ENCODE measurements at regions not wholly inside any gene's neighbourhood (a gene's known extent, or its start where the extent isn't known, plus 50 kb on each side); places are given as distances from the start of the nearest gene placed in this dataset.

DNA sequence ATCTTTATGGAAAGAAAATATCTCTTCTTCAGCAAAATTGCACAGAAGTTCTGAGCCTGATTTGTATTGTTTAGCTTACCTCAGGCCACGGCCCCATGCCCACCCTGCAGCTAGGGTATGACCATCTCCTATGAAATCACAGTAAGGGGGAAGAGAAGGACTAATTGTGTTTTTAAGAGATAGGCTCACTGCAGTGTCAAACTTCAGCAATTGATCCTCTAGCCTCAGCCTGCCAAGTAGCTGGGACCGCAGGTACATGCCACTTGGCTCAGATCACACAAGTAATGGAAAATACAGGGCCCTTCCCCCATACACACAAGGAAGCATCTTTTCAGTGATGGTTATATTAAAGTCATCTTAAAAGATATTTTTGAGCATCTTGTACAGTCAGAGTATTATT is 60.0 kb downstream of the DMAC1 start:
- TF ChIP-seq, protein P1, sequence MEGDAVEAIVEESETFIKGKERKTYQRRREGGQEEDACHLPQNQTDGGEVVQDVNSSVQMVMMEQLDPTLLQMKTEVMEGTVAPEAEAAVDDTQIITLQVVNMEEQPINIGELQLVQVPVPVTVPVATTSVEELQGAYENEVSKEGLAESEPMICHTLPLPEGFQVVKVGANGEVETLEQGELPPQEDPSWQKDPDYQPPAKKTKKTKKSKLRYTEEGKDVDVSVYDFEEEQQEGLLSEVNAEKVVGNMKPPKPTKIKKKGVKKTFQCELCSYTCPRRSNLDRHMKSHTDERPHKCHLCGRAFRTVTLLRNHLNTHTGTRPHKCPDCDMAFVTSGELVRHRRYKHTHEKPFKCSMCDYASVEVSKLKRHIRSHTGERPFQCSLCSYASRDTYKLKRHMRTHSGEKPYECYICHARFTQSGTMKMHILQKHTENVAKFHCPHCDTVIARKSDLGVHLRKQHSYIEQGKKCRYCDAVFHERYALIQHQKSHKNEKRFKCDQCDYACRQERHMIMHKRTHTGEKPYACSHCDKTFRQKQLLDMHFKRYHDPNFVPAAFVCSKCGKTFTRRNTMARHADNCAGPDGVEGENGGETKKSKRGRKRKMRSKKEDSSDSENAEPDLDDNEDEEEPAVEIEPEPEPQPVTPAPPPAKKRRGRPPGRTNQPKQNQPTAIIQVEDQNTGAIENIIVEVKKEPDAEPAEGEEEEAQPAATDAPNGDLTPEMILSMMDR (conservative IDR thresholded peaks at IDR 0.05 in 1 of 2, IDR thresholded peaks at IDR 0.05 in 1 of 2; ENCODE audit: low read depth in 1 of 2, low read length in 2 of 2): no peak
- TF ChIP-seq EZH2 (IDR thresholded peaks at IDR 0.05; ENCODE audit: low read length, missing control alignments): no peak
- Histone ChIP-seq H3K4me2 (ENCODE audit: extremely low read depth, insufficient read depth, low read length) (no peak overlapping the region), H4K20me1 (ENCODE audit: control insufficient read depth, extremely low read depth, insufficient read depth, low read length) (no peaks in the 10 kb centered on the region), H3K79me2 (ENCODE audit: control insufficient read depth, insufficient read depth, low read length) (no peaks in the 10 kb centered on the region), H3K4me3 (replicated peaks in 1 of 4; ENCODE audit: control extremely low read depth in 1 of 4, insufficient read depth in 1 of 4, low read depth in 3 of 4, low read length in 4 of 4) (no peak overlapping the region), H3K27me3 (ENCODE audit: control insufficient read depth, insufficient read depth, low read length) (no peaks in the 10 kb centered on the region), H3K9ac (ENCODE audit: insufficient read depth, low read length) (no peak overlapping the region), H3K27ac (ENCODE audit: insufficient read depth, low read length) (no peak overlapping the region), H3K36me3 (ENCODE audit: control insufficient read depth, insufficient read depth, low read length) (no peaks in the 10 kb centered on the region), H3K4me1 (ENCODE audit: control insufficient read depth, extremely low read depth, insufficient read depth, low read length) (no peaks in the 10 kb centered on the region), H3K9me3 (ENCODE audit: control insufficient read depth, insufficient read depth, low read depth, low read length) (no peaks in the 10 kb centered on the region), H2AFZ (ENCODE audit: low read length) (no peak overlapping the region)
- no peak for DNase-seq (ENCODE audit: low read depth in 2 of 2)

DNA sequence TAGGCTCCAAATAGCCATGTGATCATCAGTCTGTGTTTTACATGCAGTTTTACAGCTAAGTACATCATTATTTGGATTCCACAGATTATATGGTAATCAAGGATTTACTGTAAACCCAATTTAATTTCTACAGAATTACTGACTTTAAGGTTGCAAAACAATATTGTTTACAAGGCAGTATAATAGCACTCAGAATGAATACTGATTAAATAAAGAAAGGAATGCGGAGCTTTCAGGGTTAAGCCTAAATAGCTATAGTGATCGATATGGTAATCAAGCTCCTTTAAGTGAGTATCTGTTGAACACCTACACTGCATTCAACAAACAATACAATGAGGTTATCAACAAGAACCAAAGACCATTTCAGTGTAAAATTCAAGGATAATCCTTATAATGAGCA is 64.3 kb downstream of the DMAC1 start:
- TF ChIP-seq, protein P1 (conservative IDR thresholded peaks at IDR 0.05 in 1 of 2, IDR thresholded peaks at IDR 0.05 in 1 of 2; ENCODE audit: low read depth in 1 of 2, low read length in 2 of 2): no peak
- no peak for TF ChIP-seq EZH2 (IDR thresholded peaks at IDR 0.05; ENCODE audit: low read length, missing control alignments)
- Histone ChIP-seq H3K79me2 (ENCODE audit: control insufficient read depth, insufficient read depth, low read length) (no peaks in the 10 kb centered on the region), H3K4me1 (ENCODE audit: control insufficient read depth, extremely low read depth, insufficient read depth, low read length) (no peaks in the 10 kb centered on the region), H3K9ac (ENCODE audit: insufficient read depth, low read length) (no peak overlapping the region), H3K27ac (ENCODE audit: insufficient read depth, low read length) (no peak overlapping the region), H4K20me1 (ENCODE audit: control insufficient read depth, extremely low read depth, insufficient read depth, low read length) (no peaks in the 10 kb centered on the region), H3K27me3 (ENCODE audit: control insufficient read depth, insufficient read depth, low read length) (no peaks in the 10 kb centered on the region), H3K36me3 (ENCODE audit: control insufficient read depth, insufficient read depth, low read length) (no peaks in the 10 kb centered on the region), H3K4me2 (ENCODE audit: extremely low read depth, insufficient read depth, low read length) (no peak overlapping the region), H3K9me3 (ENCODE audit: control insufficient read depth, insufficient read depth, low read depth, low read length) (no peaks in the 10 kb centered on the region), H2AFZ (ENCODE audit: low read length) (no peak overlapping the region), H3K4me3 (replicated peaks in 1 of 4; ENCODE audit: control extremely low read depth in 1 of 4, insufficient read depth in 1 of 4, low read depth in 3 of 4, low read length in 4 of 4) (no peak overlapping the region)
- DNase-seq (ENCODE audit: low read depth in 2 of 2): no peak

DNA sequence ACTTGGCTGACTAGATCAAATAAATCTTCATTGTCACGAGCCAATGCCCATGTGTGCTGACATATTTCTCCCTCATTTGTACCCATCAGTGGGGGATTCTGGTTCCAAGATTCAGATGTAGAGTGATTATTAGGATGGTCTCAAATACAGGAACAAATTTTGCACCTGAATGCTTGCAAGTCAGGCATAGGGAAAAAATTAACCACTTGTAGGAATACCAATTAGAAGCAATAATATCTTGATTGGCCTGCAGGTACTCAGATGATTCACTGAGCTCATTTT is 69.5 kb downstream of the DMAC1 start:
- DNase-seq (ENCODE audit: low read depth in 2 of 2): no peak
- Histone ChIP-seq H3K4me3 (replicated peaks in 1 of 4; ENCODE audit: control extremely low read depth in 1 of 4, insufficient read depth in 1 of 4, low read depth in 3 of 4, low read length in 4 of 4) (no peak overlapping the region), H3K9ac (ENCODE audit: insufficient read depth, low read length) (no peak overlapping the region), H2AFZ (ENCODE audit: low read length) (no peak overlapping the region), H3K4me1 (ENCODE audit: control insufficient read depth, extremely low read depth, insufficient read depth, low read length) (no peaks in the 10 kb centered on the region), H3K79me2 (ENCODE audit: control insufficient read depth, insufficient read depth, low read length) (no peaks in the 10 kb centered on the region), H4K20me1 (ENCODE audit: control insufficient read depth, extremely low read depth, insufficient read depth, low read length) (no peaks in the 10 kb centered on the region), H3K27ac (ENCODE audit: insufficient read depth, low read length) (no peak overlapping the region), H3K4me2 (ENCODE audit: extremely low read depth, insufficient read depth, low read length) (no peak overlapping the region), H3K27me3 (ENCODE audit: control insufficient read depth, insufficient read depth, low read length) (no peaks in the 10 kb centered on the region), H3K9me3 (ENCODE audit: control insufficient read depth, insufficient read depth, low read depth, low read length) (no peaks in the 10 kb centered on the region), H3K36me3 (ENCODE audit: control insufficient read depth, insufficient read depth, low read length) (no peaks in the 10 kb centered on the region)
- TF ChIP-seq EZH2 (IDR thresholded peaks at IDR 0.05; ENCODE audit: low read length, missing control alignments): no peak
- TF ChIP-seq, protein P1 (conservative IDR thresholded peaks at IDR 0.05 in 1 of 2, IDR thresholded peaks at IDR 0.05 in 1 of 2; ENCODE audit: low read depth in 1 of 2, low read length in 2 of 2): no peak

Data from fibroblast of lung (primary cell).